ENCODE measurements at regions not wholly inside any gene's neighbourhood (a gene's known extent, or its start where the extent isn't known, plus 50 kb on each side); places are given as distances from the start of the nearest gene placed in this dataset.
A peak's percentile ranks its signal among the peaks of the same experiment; 100 is the strongest.
"Not testable (repeated sequence)": the region's sequence is repeated elsewhere in the genome, so short reads cannot be mapped to it uniquely, and the experiment has no call there.

GRCh38 chr19:31890230-31890629, 455.2 kb upstream of the ZNF507 start:
- WGBS, 2 donors, result 85 to 88% methylated on average over 9 of the region's 9 CpGs
- no peaks in the 10 kb centered on the region for H3K27me3 ChIP-seq (ENCODE audit: control insufficient read depth in 1 of 2, insufficient read depth in 2 of 2, low read length in 2 of 2)

GRCh38 chr19:31892060-31892459, 453.4 kb upstream of the ZNF507 start:
- Histone ChIP-seq H3K4me3 (ENCODE audit: low read depth in 1 of 2, low read length in 2 of 2) (no peak overlapping the region), H3K4me1 (ENCODE audit: control insufficient read depth in 2 of 2, insufficient read depth in 2 of 2, low read length in 1 of 2) (no peaks in the 10 kb centered on the region), H3K36me3 (ENCODE audit: control insufficient read depth in 2 of 2, insufficient read depth in 2 of 2, low read length in 1 of 2) (no peaks in the 10 kb centered on the region), H3K27ac (ENCODE audit: low read depth in 2 of 2, low read length in 1 of 2) (no peak overlapping the region), H3K9me3 (ENCODE audit: control insufficient read depth in 2 of 2, insufficient read depth in 1 of 2, low read depth in 1 of 2, low read length in 1 of 2) (peaks cover 0 to 4% of the 10 kb centered on the region in 2 donors), H3K27me3 (ENCODE audit: control insufficient read depth in 1 of 2, insufficient read depth in 2 of 2, low read length in 2 of 2) (no peaks in the 10 kb centered on the region)
- WGBS, 2 donors, result 57 to 59% methylated on average over 2 of the region's 2 CpGs

More at GRCh38 chr19:31890230-31890629, 455.2 kb upstream of the ZNF507 start:
- H3K4me1 ChIP-seq (ENCODE audit: control insufficient read depth in 2 of 2, insufficient read depth in 2 of 2, low read length in 1 of 2), result no peaks in the 10 kb centered on the region
- peaks cover 0 to 2% of the 10 kb centered on the region in 2 donors for H3K9me3 ChIP-seq (ENCODE audit: control insufficient read depth in 2 of 2, insufficient read depth in 1 of 2, low read depth in 1 of 2, low read length in 1 of 2)
- no peak overlapping the region for H3K4me3 ChIP-seq (ENCODE audit: low read depth in 1 of 2, low read length in 2 of 2)
- H3K27ac ChIP-seq (ENCODE audit: low read depth in 2 of 2, low read length in 1 of 2), result no peak overlapping the region
- no peaks in the 10 kb centered on the region for H3K36me3 ChIP-seq (ENCODE audit: control insufficient read depth in 2 of 2, insufficient read depth in 2 of 2, low read length in 1 of 2)

GRCh38 chr19:31893491-31893890, 451.9 kb upstream of the ZNF507 start:
- H3K27ac ChIP-seq (ENCODE audit: low read depth in 2 of 2, low read length in 1 of 2); H3K4me1 ChIP-seq (ENCODE audit: control insufficient read depth in 2 of 2, insufficient read depth in 2 of 2, low read length in 1 of 2); H3K4me3 ChIP-seq (ENCODE audit: low read depth in 1 of 2, low read length in 2 of 2); H3K9me3 ChIP-seq (ENCODE audit: control insufficient read depth in 2 of 2, insufficient read depth in 1 of 2, low read depth in 1 of 2, low read length in 1 of 2); H3K36me3 ChIP-seq (ENCODE audit: control insufficient read depth in 2 of 2, insufficient read depth in 2 of 2, low read length in 1 of 2); H3K27me3 ChIP-seq (ENCODE audit: control insufficient read depth in 1 of 2, insufficient read depth in 2 of 2, low read length in 2 of 2): not testable (repeated sequence)
- 73 to 83% methylated on average over 4 of the region's 4 CpGs for WGBS, 2 donors

GRCh38 chr19:31894451-31894850, 451.0 kb upstream of the ZNF507 start:
- no peak overlapping the region for H3K4me3 ChIP-seq (ENCODE audit: low read depth in 1 of 2, low read length in 2 of 2)
- no peaks in the 10 kb centered on the region for H3K27me3 ChIP-seq (ENCODE audit: control insufficient read depth in 1 of 2, insufficient read depth in 2 of 2, low read length in 2 of 2)
- 39 to 51% methylated on average over 1 of the region's 1 CpG for WGBS, 2 donors
- H3K36me3 ChIP-seq (ENCODE audit: control insufficient read depth in 2 of 2, insufficient read depth in 2 of 2, low read length in 1 of 2), result no peaks in the 10 kb centered on the region
- H3K9me3 ChIP-seq (ENCODE audit: control insufficient read depth in 2 of 2, insufficient read depth in 1 of 2, low read depth in 1 of 2, low read length in 1 of 2), result peaks cover 0 to 4% of the 10 kb centered on the region in 2 donors
- no peaks in the 10 kb centered on the region for H3K4me1 ChIP-seq (ENCODE audit: control insufficient read depth in 2 of 2, insufficient read depth in 2 of 2, low read length in 1 of 2)
- H3K27ac ChIP-seq (ENCODE audit: low read depth in 2 of 2, low read length in 1 of 2), result no peak overlapping the region

GRCh38 chr19:31897292-31897691, 448.1 kb upstream of the ZNF507 start:
- Histone ChIP-seq H3K36me3 (ENCODE audit: control insufficient read depth in 2 of 2, insufficient read depth in 2 of 2, low read length in 1 of 2) (no peaks in the 10 kb centered on the region), H3K27me3 (ENCODE audit: control insufficient read depth in 1 of 2, insufficient read depth in 2 of 2, low read length in 2 of 2) (no peaks in the 10 kb centered on the region), H3K4me3 (ENCODE audit: low read depth in 1 of 2, low read length in 2 of 2) (no peak overlapping the region), H3K9me3 (ENCODE audit: control insufficient read depth in 2 of 2, insufficient read depth in 1 of 2, low read depth in 1 of 2, low read length in 1 of 2) (peaks cover 0 to 2% of the 10 kb centered on the region in 2 donors), H3K4me1 (ENCODE audit: control insufficient read depth in 2 of 2, insufficient read depth in 2 of 2, low read length in 1 of 2) (no peaks in the 10 kb centered on the region), H3K27ac (ENCODE audit: low read depth in 2 of 2, low read length in 1 of 2) (no peak overlapping the region)
- 81 to 83% methylated on average over 3 of the region's 3 CpGs for WGBS, 2 donors

GRCh38 chr19:31900991-31901390, 444.4 kb upstream of the ZNF507 start:
- H3K36me3 ChIP-seq (ENCODE audit: control insufficient read depth in 2 of 2, insufficient read depth in 2 of 2, low read length in 1 of 2), result no peaks in the 10 kb centered on the region
- peaks cover 0 to 2% of the 10 kb centered on the region in 2 donors for H3K9me3 ChIP-seq (ENCODE audit: control insufficient read depth in 2 of 2, insufficient read depth in 1 of 2, low read depth in 1 of 2, low read length in 1 of 2)
- WGBS, 2 donors, result 73 to 76% methylated on average over 2 of the region's 2 CpGs
- H3K27ac ChIP-seq (ENCODE audit: low read depth in 2 of 2, low read length in 1 of 2), result no peak overlapping the region
- H3K4me3 ChIP-seq (ENCODE audit: low read depth in 1 of 2, low read length in 2 of 2), result no peak overlapping the region
- no peaks in the 10 kb centered on the region for H3K4me1 ChIP-seq (ENCODE audit: control insufficient read depth in 2 of 2, insufficient read depth in 2 of 2, low read length in 1 of 2)
- H3K27me3 ChIP-seq (ENCODE audit: control insufficient read depth in 1 of 2, insufficient read depth in 2 of 2, low read length in 2 of 2), result no peaks in the 10 kb centered on the region

- 87 to 92% methylated on average over 1 of the region's 1 CpG for WGBS, 2 donors
- H3K36me3 ChIP-seq (ENCODE audit: control insufficient read depth in 2 of 2, insufficient read depth in 2 of 2, low read length in 1 of 2), result no peaks in the 10 kb centered on the region
Measured at GRCh38 chr19:31902821-31903220, 442.6 kb upstream of the ZNF507 start.

GRCh38 chr19:31903979-31904378, 441.4 kb upstream of the ZNF507 start:
- H3K27me3 ChIP-seq (ENCODE audit: control insufficient read depth in 1 of 2, insufficient read depth in 2 of 2, low read length in 2 of 2), result no peaks in the 10 kb centered on the region
- 52% methylated on average over 2 of the region's 2 CpGs for WGBS, 2 donors
- no peak overlapping the region for H3K4me3 ChIP-seq (ENCODE audit: low read depth in 1 of 2, low read length in 2 of 2)
- H3K9me3 ChIP-seq (ENCODE audit: control insufficient read depth in 2 of 2, insufficient read depth in 1 of 2, low read depth in 1 of 2, low read length in 1 of 2), result no peaks in the 10 kb centered on the region
- H3K36me3 ChIP-seq (ENCODE audit: control insufficient read depth in 2 of 2, insufficient read depth in 2 of 2, low read length in 1 of 2), result no peaks in the 10 kb centered on the region
- H3K4me1 ChIP-seq (ENCODE audit: control insufficient read depth in 2 of 2, insufficient read depth in 2 of 2, low read length in 1 of 2), result peaks cover 0 to 2% of the 10 kb centered on the region in 2 donors
- H3K27ac ChIP-seq (ENCODE audit: low read depth in 2 of 2, low read length in 1 of 2), result no peak overlapping the region

More at GRCh38 chr19:31902821-31903220, 442.6 kb upstream of the ZNF507 start:
- Histone ChIP-seq H3K4me1 (ENCODE audit: control insufficient read depth in 2 of 2, insufficient read depth in 2 of 2, low read length in 1 of 2) (no peaks in the 10 kb centered on the region), H3K9me3 (ENCODE audit: control insufficient read depth in 2 of 2, insufficient read depth in 1 of 2, low read depth in 1 of 2, low read length in 1 of 2) (no peaks in the 10 kb centered on the region), H3K27ac (ENCODE audit: low read depth in 2 of 2, low read length in 1 of 2) (no peak overlapping the region), H3K27me3 (ENCODE audit: control insufficient read depth in 1 of 2, insufficient read depth in 2 of 2, low read length in 2 of 2) (no peaks in the 10 kb centered on the region), H3K4me3 (ENCODE audit: low read depth in 1 of 2, low read length in 2 of 2) (no peak overlapping the region)

GRCh38 chr19:31906111-31906871, 439.1 kb upstream of the ZNF507 start:
- Histone ChIP-seq H3K27ac (ENCODE audit: low read depth in 2 of 2, low read length in 1 of 2) (peak overlapping the region; percentile 53 to 75), H3K36me3 (ENCODE audit: control insufficient read depth in 2 of 2, insufficient read depth in 2 of 2, low read length in 1 of 2) (no peaks in the 10 kb centered on the region), H3K9me3 (ENCODE audit: control insufficient read depth in 2 of 2, insufficient read depth in 1 of 2, low read depth in 1 of 2, low read length in 1 of 2) (no peaks in the 10 kb centered on the region), H3K4me3 (ENCODE audit: low read depth in 1 of 2, low read length in 2 of 2) (no peak overlapping the region), H3K4me1 (ENCODE audit: control insufficient read depth in 2 of 2, insufficient read depth in 2 of 2, low read length in 1 of 2) (peaks cover 0 to 2% of the 10 kb centered on the region in 2 donors), H3K27me3 (ENCODE audit: control insufficient read depth in 1 of 2, insufficient read depth in 2 of 2, low read length in 2 of 2) (no peaks in the 10 kb centered on the region)
- WGBS, 2 donors, result 20 to 33% methylated on average over 9 of the region's 9 CpGs

GRCh38 chr19:31907661-31908060, 437.7 kb upstream of the ZNF507 start:
- 26 to 30% methylated on average over 1 of the region's 1 CpG for WGBS, 2 donors
- no peak overlapping the region for H3K4me3 ChIP-seq (ENCODE audit: low read depth in 1 of 2, low read length in 2 of 2)
- H3K27ac ChIP-seq (ENCODE audit: low read depth in 2 of 2, low read length in 1 of 2), result no peak overlapping the region
- peaks cover 0 to 2% of the 10 kb centered on the region in 2 donors for H3K4me1 ChIP-seq (ENCODE audit: control insufficient read depth in 2 of 2, insufficient read depth in 2 of 2, low read length in 1 of 2)
- H3K27me3 ChIP-seq (ENCODE audit: control insufficient read depth in 1 of 2, insufficient read depth in 2 of 2, low read length in 2 of 2), result no peaks in the 10 kb centered on the region
- H3K9me3 ChIP-seq (ENCODE audit: control insufficient read depth in 2 of 2, insufficient read depth in 1 of 2, low read depth in 1 of 2, low read length in 1 of 2), result no peaks in the 10 kb centered on the region
- no peaks in the 10 kb centered on the region for H3K36me3 ChIP-seq (ENCODE audit: control insufficient read depth in 2 of 2, insufficient read depth in 2 of 2, low read length in 1 of 2)
